Spinal cord (tissue), 9 donors: ENCODE measurements at regions not wholly inside any gene's neighbourhood (a gene's known extent, or its start where the extent isn't known, plus 50 kb on each side); places are given as distances from the start of the nearest gene placed in this dataset.
A peak's percentile ranks its signal among the peaks of the same experiment; 100 is the strongest.

Experiments
- DNase-seq, 6 donors: peaks; one replicate each; pipeline versions ENCODE4 v3.0.0 to v3.0.0-alpha.2; 2013 to 2015; ENCODE audit warnings: low spot score in 6 of 6, low read depth in 4 of 6
- H3K27ac ChIP-seq: one replicate; pipeline ENCODE4 v1.5.1; 2013; ENCODE audit warnings: low read depth, low read length, control low read depth
- H3K27me3 ChIP-seq: one replicate; pipeline ENCODE4 v1.6.1; 2013; ENCODE audit warnings: low read length; ENCODE audit not compliant: control insufficient read depth, insufficient read depth
- H3K36me3 ChIP-seq: one replicate; pipeline ENCODE4 v1.6.1; 2013; ENCODE audit warnings: low read length; ENCODE audit not compliant: control insufficient read depth, insufficient read depth
- H3K4me1 ChIP-seq: one replicate; pipeline ENCODE4 v1.6.1; 2013; ENCODE audit warnings: low read length; ENCODE audit not compliant: control insufficient read depth, insufficient read depth
- H3K4me3 ChIP-seq: one replicate; pipeline ENCODE4 v1.5.1; 2013; ENCODE audit warnings: low read depth, low read length, control low read depth
- H3K9me3 ChIP-seq: one replicate; pipeline ENCODE4 v1.6.1; 2013; ENCODE audit warnings: low read length; ENCODE audit not compliant: control insufficient read depth, insufficient read depth
- whole genome bisulfite sequencing: methylation state at CpG from one replicate; pipeline ENCODE4 v1.1.5; 2013; ENCODE audit warnings: missing lambda C conversion rate; ENCODE audit not compliant: insufficient coverage; 5-methylcytosine and 5-hydroxymethylcytosine counted together
- donor health status: healthy.

- Histone ChIP-seq H3K36me3 (no peaks in the 10 kb centered on the region), H3K4me1 (no peaks in the 10 kb centered on the region), H3K27me3 (no peaks in the 10 kb centered on the region), H3K4me3 (no peak overlapping the region), H3K9me3 (no peaks in the 10 kb centered on the region), H3K27ac (no peak overlapping the region)
- DNase-seq: no peak
- no CpG with 5 or more reads among the region's 2 CpGs for WGBS
Observed at GRCh38 chr10:55466806-55467504, 665.9 kb upstream of the PCDH15 start.

GRCh38 chr10:55464083-55464482, 663.1 kb upstream of the PCDH15 start:
- Histone ChIP-seq H3K4me1 (no peaks in the 10 kb centered on the region), H3K27ac (no peak overlapping the region), H3K27me3 (no peaks in the 10 kb centered on the region), H3K36me3 (no peaks in the 10 kb centered on the region), H3K9me3 (no peaks in the 10 kb centered on the region), H3K4me3 (no peak overlapping the region)
- no CpG with 5 or more reads among the region's 4 CpGs for WGBS
- no peak for DNase-seq

GRCh38 chr10:55460008-55460407, 659.0 kb upstream of the PCDH15 start:
- Histone ChIP-seq H3K4me3 (no peak overlapping the region), H3K4me1 (no peaks in the 10 kb centered on the region), H3K36me3 (no peaks in the 10 kb centered on the region), H3K27ac (no peak overlapping the region), H3K27me3 (no peaks in the 10 kb centered on the region), H3K9me3 (no peaks in the 10 kb centered on the region)
- DNase-seq: no peak
- no CpG with 5 or more reads among the region's 3 CpGs for whole genome bisulfite sequencing

GRCh38 chr10:55449981-55450380, 649.0 kb upstream of the PCDH15 start:
- Histone ChIP-seq H3K4me3 (no peak overlapping the region), H3K36me3 (no peaks in the 10 kb centered on the region)
- WGBS: no CpG with 5 or more reads among the region's 2 CpGs

GRCh38 chr10:55446441-55447002, 645.5 kb upstream of the PCDH15 start:
- Histone ChIP-seq H3K4me1 (no peaks in the 10 kb centered on the region), H3K9me3 (no peaks in the 10 kb centered on the region), H3K4me3 (no peak overlapping the region), H3K27ac (no peak overlapping the region), H3K36me3 (no peaks in the 10 kb centered on the region), H3K27me3 (no peaks in the 10 kb centered on the region)
- DNase-seq: no peak
- WGBS: 63% methylated on average over 1 of the region's 5 CpGs

More at GRCh38 chr10:55449981-55450380, 649.0 kb upstream of the PCDH15 start:
- Histone ChIP-seq H3K27ac (no peak overlapping the region), H3K27me3 (no peaks in the 10 kb centered on the region), H3K9me3 (no peaks in the 10 kb centered on the region), H3K4me1 (no peaks in the 10 kb centered on the region)
- no peak for DNase-seq

GRCh38 chr10:55441777-55442176, 640.7 kb upstream of the PCDH15 start:
- H3K9me3 ChIP-seq: no peaks in the 10 kb centered on the region
- no peaks in the 10 kb centered on the region for H3K4me1 ChIP-seq
- no peak overlapping the region for H3K4me3 ChIP-seq
- DNase-seq: no peak
- no peaks in the 10 kb centered on the region for H3K36me3 ChIP-seq
- WGBS: 91% methylated on average over 1 of the region's 2 CpGs
- no peak overlapping the region for H3K27ac ChIP-seq
- H3K27me3 ChIP-seq: no peaks in the 10 kb centered on the region

GRCh38 chr10:55426138-55426537, 625.1 kb upstream of the PCDH15 start:
- H3K36me3 ChIP-seq: no peaks in the 10 kb centered on the region
- no peaks in the 10 kb centered on the region for H3K9me3 ChIP-seq
- DNase-seq: no peak
- no peak overlapping the region for H3K4me3 ChIP-seq
- H3K4me1 ChIP-seq: no peaks in the 10 kb centered on the region
- H3K27me3 ChIP-seq: no peaks in the 10 kb centered on the region
- no peak overlapping the region for H3K27ac ChIP-seq
- 93% methylated on average over 8 of the region's 9 CpGs for WGBS

GRCh38 chr10:55410415-55410885, 609.4 kb upstream of the PCDH15 start:
- H3K36me3 ChIP-seq: no peaks in the 10 kb centered on the region
- WGBS: 0% methylated on average over 1 of the region's 7 CpGs
- H3K27ac ChIP-seq: no peak overlapping the region
- peak; percentile 12 to 90 (median 33) for DNase-seq
- H3K27me3 ChIP-seq: no peaks in the 10 kb centered on the region
- H3K4me1 ChIP-seq: no peaks in the 10 kb centered on the region
- H3K4me3 ChIP-seq: no peak overlapping the region
- no peaks in the 10 kb centered on the region for H3K9me3 ChIP-seq

GRCh38 chr10:55404094-55404493, 603.1 kb upstream of the PCDH15 start:
- 80% methylated on average over 1 of the region's 6 CpGs for WGBS
- Histone ChIP-seq H3K27me3 (no peaks in the 10 kb centered on the region), H3K4me1 (no peaks in the 10 kb centered on the region), H3K9me3 (no peaks in the 10 kb centered on the region), H3K4me3 (no peak overlapping the region), H3K36me3 (no peaks in the 10 kb centered on the region), H3K27ac (no peak overlapping the region)
- no peak for DNase-seq
